ENCODE measurements at regions not wholly inside any gene's neighbourhood (a gene's known extent, or its start where the extent isn't known, plus 50 kb on each side); places are given as distances from the start of the nearest gene placed in this dataset.

GRCh38 chr16:6177616-6178180 is 1080.1 kb upstream of the EEF2KMT start:
- DNase-seq = no peak

- DNase-seq = no peak
These were observed 1072.4 kb upstream of the EEF2KMT start for GRCh38 chr16:6170022-6170421.

GRCh38 chr16:6165330-6165979 is 1067.9 kb upstream of the EEF2KMT start:
- DNase-seq = no peak

- no peak for DNase-seq
These were observed 1063.3 kb upstream of the EEF2KMT start for GRCh38 chr16:6160871-6161270.

- DNase-seq = no peak
These were observed 1062.7 kb upstream of the EEF2KMT start for GRCh38 chr16:6160303-6160702.

- DNase-seq = no peak
These were observed 1060.2 kb upstream of the EEF2KMT start for GRCh38 chr16:6157806-6158205.

- DNase-seq = no peak
These were observed 1057.7 kb upstream of the EEF2KMT start for GRCh38 chr16:6155271-6155670.

GRCh38 chr16:6153901-6154300 is 1056.3 kb upstream of the EEF2KMT start:
- no peak for DNase-seq

GRCh38 chr16:6149031-6149430 is 1051.4 kb upstream of the EEF2KMT start:
- DNase-seq = no peak

GRCh38 chr16:6148361-6148760 is 1050.8 kb upstream of the EEF2KMT start:
- no peak for DNase-seq

- no peak for DNase-seq
These were observed 1049.4 kb upstream of the EEF2KMT start for GRCh38 chr16:6146874-6147425.

- no peak for DNase-seq
These were observed 1048.8 kb upstream of the EEF2KMT start for GRCh38 chr16:6146356-6146755.

GRCh38 chr16:6144463-6144862 is 1046.9 kb upstream of the EEF2KMT start:
- no peak for DNase-seq

GRCh38 chr16:6143020-6143419 is 1045.4 kb upstream of the EEF2KMT start:
- no peak for DNase-seq

GRCh38 chr16:6133009-6133557 is 1035.5 kb upstream of the EEF2KMT start:
- DNase-seq = no peak

GRCh38 chr16:6132121-6132520 is 1034.5 kb upstream of the EEF2KMT start:
- DNase-seq = no peak

GRCh38 chr16:6131526-6132050 is 1034.0 kb upstream of the EEF2KMT start:
- DNase-seq = no peak

GRCh38 chr16:6125483-6126259 is 1028.1 kb upstream of the EEF2KMT start:
- no peak for DNase-seq

GRCh38 chr16:6124136-6124535 is 1026.5 kb upstream of the EEF2KMT start:
- DNase-seq = no peak

GRCh38 chr16:6122401-6122800 is 1024.8 kb upstream of the EEF2KMT start:
- DNase-seq = no peak

GRCh38 chr16:6114691-6115090 is 1017.1 kb upstream of the EEF2KMT start:
- DNase-seq = no peak

- no peak for DNase-seq
These were observed 1016.2 kb upstream of the EEF2KMT start for GRCh38 chr16:6113749-6114148.

- DNase-seq = no peak
These were observed 1015.1 kb upstream of the EEF2KMT start for GRCh38 chr16:6112700-6113099.

All from activated naive CD4-positive, alpha-beta T cell treated with anti-CD3 and anti-CD28 coated beads, Interleukin-2, amount 50 U/mL, for 16 hours (primary cell).